ENCODE measurements at regions not wholly inside any gene's neighbourhood (a gene's known extent, or its start where the extent isn't known, plus 50 kb on each side); places are given as distances from the start of the nearest gene placed in this dataset.

DNA sequence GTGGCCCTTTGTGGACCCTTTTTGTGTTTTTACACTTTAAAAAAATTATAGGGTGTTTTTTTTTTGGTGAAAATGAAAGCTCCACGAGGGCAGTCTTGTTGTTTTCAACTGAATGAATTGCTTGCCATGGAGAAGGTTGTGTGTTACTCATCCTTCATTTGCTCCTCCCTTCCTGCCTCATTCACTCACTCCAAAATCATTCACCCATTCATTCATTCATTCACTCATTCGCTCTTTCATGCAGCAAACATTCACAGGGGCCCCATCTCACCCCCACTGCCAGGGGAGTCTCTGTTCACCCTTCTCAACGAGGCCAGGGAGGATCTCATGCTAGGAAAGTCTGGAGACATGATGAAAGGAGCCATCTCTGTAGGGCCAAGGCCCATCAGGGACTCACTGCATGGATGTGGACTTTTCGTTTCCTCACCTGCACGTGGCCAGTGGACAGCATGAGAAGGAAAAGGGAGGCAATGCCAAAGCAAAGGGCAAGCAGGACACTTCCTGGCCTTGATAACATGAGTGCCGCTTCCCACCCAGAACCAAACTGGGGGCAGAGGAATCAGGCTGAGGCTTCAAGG, 62.8 kb upstream of the COL13A1 start:
- H3K27me3 Mint-ChIP-seq = peaks cover 5 to 10% of the 10 kb centered on the region in 2 donors
- Histone ChIP-seq H3K9me3 (no peaks in the 10 kb centered on the region), H3K4me1 (ENCODE audit: control insufficient read depth in 1 of 2, extremely low read depth in 1 of 2, insufficient read depth in 2 of 2, low read length in 2 of 2) (peaks cover 0 to 4% of the 10 kb centered on the region in 2 experiments), H3K36me3 (ENCODE audit: control insufficient read depth in 2 of 2, extremely low read depth in 1 of 2, insufficient read depth in 1 of 2, low read length in 1 of 2) (no peaks in the 10 kb centered on the region), H3K27ac (ENCODE audit: low read length) (no peak overlapping the region), H3K4me3 (ENCODE audit: control insufficient read depth in 1 of 2, extremely low read depth in 1 of 2, low read length in 1 of 2) (no peak overlapping the region), H3K27me3 (replicated peaks in 1 of 2; ENCODE audit: control insufficient read depth in 2 of 2, extremely low read depth in 1 of 2, insufficient read depth in 2 of 2, low read length in 1 of 2) (peaks cover 0 to 21% of the 10 kb centered on the region in 2 experiments)
- no peak for DNase-seq
- no peaks in the 10 kb centered on the region for H3K9me3 Mint-ChIP-seq
- CTCF ChIA-PET = no interaction called here
- 90% methylated on average over 3 of the region's 6 CpGs for WGBS (ENCODE audit: insufficient coverage)
- no peak for ATAC-seq (replicated peaks in 1 of 4)
- POLR2A ChIA-PET = no interaction called here
- no peaks in the 10 kb centered on the region for H3K36me3 Mint-ChIP-seq
- H3K4me1 Mint-ChIP-seq = peaks cover 11% of the 10 kb centered on the region in 3 donors
- H3K27ac Mint-ChIP-seq = no peak overlapping the region
- no peak overlapping the region for H3K4me3 Mint-ChIP-seq

DNA sequence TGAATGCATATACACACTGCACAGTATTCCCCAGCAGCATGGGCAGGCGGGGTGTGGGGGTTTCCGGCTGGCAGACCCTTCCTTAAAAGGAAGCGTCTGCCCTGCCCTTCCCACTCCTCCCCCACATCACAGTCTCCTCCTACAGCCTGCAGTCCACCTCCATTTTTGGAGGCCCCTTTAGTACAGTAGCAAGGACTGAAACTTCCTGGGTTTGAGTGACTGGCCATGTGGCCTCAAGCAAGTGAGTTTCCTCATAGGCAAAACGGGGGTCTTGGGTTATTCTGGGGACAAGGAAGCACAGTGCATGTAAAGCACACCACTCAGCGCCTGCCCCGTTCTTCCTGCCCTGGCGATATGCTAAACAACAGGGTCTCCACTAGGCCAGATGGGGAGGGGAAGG, 62.1 kb upstream of the COL13A1 start:
- Mint-ChIP-seq H3K27ac (no peak overlapping the region), H3K4me3 (no peak overlapping the region), H3K36me3 (no peaks in the 10 kb centered on the region), H3K27me3 (peaks cover 5 to 12% of the 10 kb centered on the region in 2 donors), H3K4me1 (peaks cover 4 to 5% (median 4%) of the 10 kb centered on the region in 3 donors), H3K9me3 (no peaks in the 10 kb centered on the region)
- DNase-seq (no peak), ATAC-seq (replicated peaks in 1 of 4) (no peak)
- Histone ChIP-seq H3K9me3 (no peaks in the 10 kb centered on the region), H3K36me3 (ENCODE audit: control insufficient read depth in 2 of 2, extremely low read depth in 1 of 2, insufficient read depth in 1 of 2, low read length in 1 of 2) (no peaks in the 10 kb centered on the region), H3K4me1 (ENCODE audit: control insufficient read depth in 1 of 2, extremely low read depth in 1 of 2, insufficient read depth in 2 of 2, low read length in 2 of 2) (peaks cover 0 to 4% of the 10 kb centered on the region in 2 experiments), H3K27ac (ENCODE audit: low read length) (no peak overlapping the region), H3K4me3 (ENCODE audit: control insufficient read depth in 1 of 2, extremely low read depth in 1 of 2, low read length in 1 of 2) (no peak overlapping the region), H3K27me3 (replicated peaks in 1 of 2; ENCODE audit: control insufficient read depth in 2 of 2, extremely low read depth in 1 of 2, insufficient read depth in 2 of 2, low read length in 1 of 2) (peaks cover 0 to 23% of the 10 kb centered on the region in 2 experiments)
- ChIA-PET POLR2A (no interaction called here), CTCF (no interaction called here)
- 71% methylated on average over 4 of the region's 7 CpGs for WGBS (ENCODE audit: insufficient coverage)

DNA sequence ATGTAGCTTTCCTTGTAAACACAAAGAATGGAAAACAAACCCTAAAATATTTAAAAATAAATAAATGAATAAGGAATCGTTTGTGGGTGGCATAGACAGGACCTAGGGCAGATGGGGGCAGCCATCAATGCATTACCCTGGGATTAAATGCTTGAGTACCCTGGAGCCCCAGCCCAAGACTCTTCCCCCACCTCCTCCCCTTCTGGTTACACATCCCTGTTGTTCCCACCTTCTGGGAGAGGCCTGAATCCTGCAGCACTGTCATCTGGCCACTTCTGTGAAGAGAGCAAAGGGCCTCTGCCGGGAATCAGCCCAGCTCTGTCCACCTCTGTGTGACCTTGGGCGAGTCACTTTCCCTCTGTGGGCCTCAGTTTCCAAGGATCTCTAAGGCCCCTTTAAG, 61.6 kb upstream of the COL13A1 start:
- Mint-ChIP-seq H3K27ac (no peak overlapping the region), H3K4me3 (no peak overlapping the region), H3K36me3 (no peaks in the 10 kb centered on the region), H3K27me3 (peaks cover 5 to 12% of the 10 kb centered on the region in 2 donors), H3K4me1 (no peaks in the 10 kb centered on the region), H3K9me3 (no peaks in the 10 kb centered on the region)
- no peaks in the 10 kb centered on the region for H3K9me3 ChIP-seq
- H3K36me3 ChIP-seq (ENCODE audit: control insufficient read depth in 2 of 2, extremely low read depth in 1 of 2, insufficient read depth in 1 of 2, low read length in 1 of 2) = no peaks in the 10 kb centered on the region
- no peaks in the 10 kb centered on the region for H3K4me1 ChIP-seq (ENCODE audit: control insufficient read depth in 1 of 2, extremely low read depth in 1 of 2, insufficient read depth in 2 of 2, low read length in 2 of 2)
- H3K4me3 ChIP-seq (ENCODE audit: control insufficient read depth in 1 of 2, extremely low read depth in 1 of 2, low read length in 1 of 2) = no peak overlapping the region
- POLR2A ChIA-PET = no interaction called here
- peaks cover 0 to 22% of the 10 kb centered on the region in 2 experiments for H3K27me3 ChIP-seq (replicated peaks in 1 of 2; ENCODE audit: control insufficient read depth in 2 of 2, extremely low read depth in 1 of 2, insufficient read depth in 2 of 2, low read length in 1 of 2)
- no peak for DNase-seq
- ATAC-seq (replicated peaks in 1 of 4) = no peak
- 81% methylated on average over 2 of the region's 3 CpGs for WGBS (ENCODE audit: insufficient coverage)
- CTCF ChIA-PET = no interaction called here
- H3K27ac ChIP-seq (ENCODE audit: low read length) = no peak overlapping the region

DNA sequence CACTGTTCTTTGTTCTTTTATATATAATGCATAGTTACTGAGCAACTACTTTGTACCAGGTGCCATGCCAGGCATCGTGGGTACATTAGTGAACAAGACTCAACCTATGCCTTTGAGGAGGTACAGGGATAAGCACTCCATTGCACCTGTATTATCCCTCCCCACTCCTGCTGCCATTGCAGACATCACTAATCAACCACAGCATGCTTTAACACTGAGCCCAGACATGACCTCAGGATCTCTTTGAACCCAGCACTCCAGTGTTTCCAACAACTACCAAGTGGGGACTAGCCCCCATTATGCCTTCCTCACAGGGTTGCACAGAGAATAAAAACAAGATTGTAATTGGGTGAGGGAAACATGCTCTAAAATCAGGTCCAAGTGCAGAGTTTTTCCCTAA, 60.5 kb upstream of the COL13A1 start:
- DNase-seq = no peak
- Mint-ChIP-seq H3K27me3 (peaks cover 8 to 16% of the 10 kb centered on the region in 2 donors), H3K4me3 (no peak overlapping the region), H3K9me3 (no peaks in the 10 kb centered on the region), H3K36me3 (no peaks in the 10 kb centered on the region), H3K27ac (no peak overlapping the region), H3K4me1 (no peaks in the 10 kb centered on the region)
- CTCF ChIA-PET = no interaction called here
- Histone ChIP-seq H3K4me1 (ENCODE audit: control insufficient read depth in 1 of 2, extremely low read depth in 1 of 2, insufficient read depth in 2 of 2, low read length in 2 of 2) (no peaks in the 10 kb centered on the region), H3K4me3 (ENCODE audit: control insufficient read depth in 1 of 2, extremely low read depth in 1 of 2, low read length in 1 of 2) (no peak overlapping the region), H3K9me3 (no peaks in the 10 kb centered on the region), H3K36me3 (ENCODE audit: control insufficient read depth in 2 of 2, extremely low read depth in 1 of 2, insufficient read depth in 1 of 2, low read length in 1 of 2) (no peaks in the 10 kb centered on the region), H3K27me3 (replicated peaks in 1 of 2; ENCODE audit: control insufficient read depth in 2 of 2, extremely low read depth in 1 of 2, insufficient read depth in 2 of 2, low read length in 1 of 2) (peaks cover 0 to 20% of the 10 kb centered on the region in 2 experiments), H3K27ac (ENCODE audit: low read length) (no peak overlapping the region)
- ATAC-seq (replicated peaks in 1 of 4) = no peak
- WGBS (ENCODE audit: insufficient coverage) = 67% methylated on average over 1 of the region's 1 CpG
- POLR2A ChIA-PET = no interaction called here

DNA sequence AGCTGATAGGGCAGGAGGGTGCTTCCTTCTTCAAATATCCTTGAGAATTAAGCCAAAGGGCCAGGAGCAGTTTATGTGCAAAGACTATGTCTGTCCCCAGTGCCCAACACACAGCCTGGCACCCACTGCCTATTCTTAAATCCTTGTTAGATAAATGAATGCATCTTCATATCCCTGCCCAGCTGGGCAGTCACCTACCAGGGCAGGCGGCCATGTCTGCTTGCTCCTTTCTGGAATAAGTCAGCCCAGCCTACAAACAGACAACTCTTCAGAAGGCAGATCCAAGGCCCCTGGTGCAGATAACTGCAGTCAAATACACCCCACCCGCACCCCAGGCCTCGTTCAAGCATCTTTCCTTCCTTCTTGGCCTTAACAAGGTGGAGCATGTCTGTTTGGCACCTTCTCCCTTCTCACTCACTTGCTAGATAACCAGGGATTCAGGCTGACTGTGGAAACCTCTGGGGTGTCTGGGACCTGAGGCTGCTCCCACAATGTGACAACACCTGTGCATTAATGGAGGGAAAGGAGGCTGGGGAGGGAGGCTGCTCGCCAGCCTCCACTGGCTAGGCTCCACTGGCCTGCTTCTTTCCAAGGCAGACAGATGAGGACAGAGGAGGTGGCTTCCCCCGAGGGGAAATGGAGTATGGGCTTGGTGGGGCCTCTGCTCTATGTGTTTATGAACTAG, 59.9 kb upstream of the COL13A1 start:
- Mint-ChIP-seq H3K27ac (no peak overlapping the region), H3K27me3 (peaks cover 8 to 16% of the 10 kb centered on the region in 2 donors), H3K4me3 (no peak overlapping the region), H3K4me1 (no peaks in the 10 kb centered on the region), H3K36me3 (no peaks in the 10 kb centered on the region), H3K9me3 (no peaks in the 10 kb centered on the region)
- DNase-seq (no peak), ATAC-seq (replicated peaks in 1 of 4) (no peak)
- H3K4me1 ChIP-seq (ENCODE audit: control insufficient read depth in 1 of 2, extremely low read depth in 1 of 2, insufficient read depth in 2 of 2, low read length in 2 of 2) = no peaks in the 10 kb centered on the region
- no peaks in the 10 kb centered on the region for H3K9me3 ChIP-seq
- ChIA-PET CTCF (no interaction called here), POLR2A (no interaction called here)
- no peak overlapping the region for H3K27ac ChIP-seq (ENCODE audit: low read length)
- H3K27me3 ChIP-seq (replicated peaks in 1 of 2; ENCODE audit: control insufficient read depth in 2 of 2, extremely low read depth in 1 of 2, insufficient read depth in 2 of 2, low read length in 1 of 2) = peaks cover 0 to 20% of the 10 kb centered on the region in 2 experiments
- H3K36me3 ChIP-seq (ENCODE audit: control insufficient read depth in 2 of 2, extremely low read depth in 1 of 2, insufficient read depth in 1 of 2, low read length in 1 of 2) = no peaks in the 10 kb centered on the region
- 82% methylated on average over 5 of the region's 5 CpGs for WGBS (ENCODE audit: insufficient coverage)
- no peak overlapping the region for H3K4me3 ChIP-seq (ENCODE audit: control insufficient read depth in 1 of 2, extremely low read depth in 1 of 2, low read length in 1 of 2)

DNA sequence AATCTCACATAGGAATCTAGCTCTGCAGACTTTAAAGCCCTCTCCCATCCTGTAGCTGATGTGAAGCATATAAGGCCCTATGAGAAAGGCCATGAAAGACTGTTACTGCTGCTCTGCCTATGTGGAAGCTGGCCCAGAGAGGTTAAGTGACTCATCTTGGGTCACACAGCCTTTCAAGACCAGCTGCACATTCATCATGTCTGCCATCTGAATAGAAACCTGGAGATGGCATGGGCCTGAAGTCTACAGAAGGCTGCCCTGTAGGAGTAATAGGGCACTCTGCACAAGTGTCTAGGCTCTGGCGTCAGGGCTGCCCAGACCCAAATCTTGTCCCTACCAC, 59.4 kb upstream of the COL13A1 start:
- no peaks in the 10 kb centered on the region for H3K9me3 ChIP-seq
- no peaks in the 10 kb centered on the region for H3K36me3 ChIP-seq (ENCODE audit: control insufficient read depth in 2 of 2, extremely low read depth in 1 of 2, insufficient read depth in 1 of 2, low read length in 1 of 2)
- H3K27ac Mint-ChIP-seq = no peak overlapping the region
- peaks cover 0 to 20% of the 10 kb centered on the region in 2 experiments for H3K27me3 ChIP-seq (replicated peaks in 1 of 2; ENCODE audit: control insufficient read depth in 2 of 2, extremely low read depth in 1 of 2, insufficient read depth in 2 of 2, low read length in 1 of 2)
- H3K4me1 Mint-ChIP-seq = no peaks in the 10 kb centered on the region
- H3K4me1 ChIP-seq (ENCODE audit: control insufficient read depth in 1 of 2, extremely low read depth in 1 of 2, insufficient read depth in 2 of 2, low read length in 2 of 2) = no peaks in the 10 kb centered on the region
- H3K4me3 Mint-ChIP-seq = no peak overlapping the region
- no peaks in the 10 kb centered on the region for H3K36me3 Mint-ChIP-seq
- 100% methylated on average over 1 of the region's 1 CpG for WGBS (ENCODE audit: insufficient coverage)
- H3K27ac ChIP-seq (ENCODE audit: low read length) = no peak overlapping the region
- ChIA-PET CTCF (no interaction called here), POLR2A (no interaction called here)
- H3K4me3 ChIP-seq (ENCODE audit: control insufficient read depth in 1 of 2, extremely low read depth in 1 of 2, low read length in 1 of 2) = no peak overlapping the region
- H3K9me3 Mint-ChIP-seq = no peaks in the 10 kb centered on the region
- peaks cover 8 to 16% of the 10 kb centered on the region in 2 donors for H3K27me3 Mint-ChIP-seq
- DNase-seq = no peak
- no peak for ATAC-seq (replicated peaks in 1 of 4)
